HL-60 (cell line): ENCODE measurements at regions not wholly inside any gene's neighbourhood (a gene's known extent, or its start where the extent isn't known, plus 50 kb on each side); places are given as distances from the start of the nearest gene placed in this dataset.

Experiments
- DNase-seq, 2 experiments: peaks; one replicate each; pipeline ENCODE4 v3.0.0-alpha.2; 2010 to 2020; ENCODE audit warnings: low read depth in 1 of 2, low spot score in 1 of 2
- H3K27ac ChIP-seq: fragments of 250-450 bp; sonication (Bioruptor Pico); replicated peaks from 2 replicates; pipeline ENCODE4 v1.5.1; 2020; ENCODE audit warnings: mild to moderate bottlenecking, moderate library complexity
- H3K27me3 ChIP-seq: fragments of 250-450 bp; sonication (Bioruptor Pico); 2 replicates; pipeline ENCODE4 v1.5.1; 2021; ENCODE audit warnings: mild to moderate bottlenecking, moderate library complexity; ENCODE audit not compliant: insufficient read depth, poor library complexity, severe bottlenecking
- H3K4me3 ChIP-seq: replicated peaks from 2 replicates; pipeline ENCODE4 v1.5.1; 2011; ENCODE audit warnings: mild to moderate bottlenecking, control low read depth, low read length; ENCODE audit not compliant: insufficient read depth
- GABPA ChIP-seq: IDR thresholded peaks from 2 replicates; pipeline ENCODE4 v1.6.1; 2012; ENCODE audit warnings: low read depth
- POLR2AphosphoS5 ChIP-seq: IDR thresholded peaks from 2 replicates; pipeline ENCODE4 v1.6.1; 2012; ENCODE audit warnings: low read depth
- SPI1 ChIP-seq: IDR thresholded peaks from 2 replicates; pipeline ENCODE4 v1.6.1; 2012; ENCODE audit warnings: low read depth, mild to moderate bottlenecking, borderline replicate concordance
- TF ChIP-seq, protein P1 (sequence below): IDR thresholded peaks from one replicate; pipeline ENCODE4 v1.5.1; 2011; ENCODE audit warnings: low read length, control low read depth, inconsistent platforms; ENCODE audit not compliant: insufficient read depth
- TF ChIP-seq, protein P2 (sequence below): IDR thresholded peaks from 2 replicates; pipeline ENCODE4 v1.6.1; 2012; ENCODE audit warnings: low read depth; ENCODE audit not compliant: insufficient replicate concordance

DNA sequence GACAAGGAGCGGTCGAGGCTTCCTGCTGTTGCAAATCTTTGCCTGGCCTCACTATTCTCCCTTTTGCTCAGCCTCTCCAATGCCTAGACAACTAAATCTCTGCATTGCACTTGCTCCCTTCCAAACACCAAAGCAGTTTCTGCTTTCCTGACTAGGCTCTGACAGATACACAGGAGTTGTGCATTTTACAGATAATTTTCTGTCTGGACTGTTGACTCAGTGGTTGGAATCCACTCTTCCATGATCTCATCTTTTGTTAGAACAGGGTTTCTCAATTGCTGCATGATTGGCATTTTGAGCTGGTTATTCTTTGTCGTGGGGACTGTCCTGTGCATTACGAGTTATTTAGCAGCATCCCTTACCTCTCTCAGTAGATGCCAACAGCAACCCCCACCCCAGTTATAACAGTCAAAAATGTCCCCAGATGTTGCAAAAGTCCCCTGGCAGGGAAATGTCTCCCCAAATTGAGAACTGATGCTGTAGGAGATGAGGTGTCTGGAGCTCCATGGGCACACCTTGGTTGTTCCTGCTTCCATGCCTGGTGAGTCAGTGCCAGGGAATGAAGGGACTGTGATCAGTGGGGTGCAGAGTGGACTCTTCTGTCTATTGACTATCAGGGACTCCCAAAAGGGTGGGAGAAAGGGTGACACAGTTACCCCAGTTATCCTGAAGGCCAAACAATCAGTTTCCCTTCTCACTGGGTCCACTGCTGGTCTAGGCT lies 557.4 kb upstream of the PSMD7 start:
- Histone ChIP-seq H3K4me3 (no peak overlapping the region), H3K27ac (no peak overlapping the region), H3K27me3 (no peaks in the 10 kb centered on the region)
- TF ChIP-seq, protein P1, sequence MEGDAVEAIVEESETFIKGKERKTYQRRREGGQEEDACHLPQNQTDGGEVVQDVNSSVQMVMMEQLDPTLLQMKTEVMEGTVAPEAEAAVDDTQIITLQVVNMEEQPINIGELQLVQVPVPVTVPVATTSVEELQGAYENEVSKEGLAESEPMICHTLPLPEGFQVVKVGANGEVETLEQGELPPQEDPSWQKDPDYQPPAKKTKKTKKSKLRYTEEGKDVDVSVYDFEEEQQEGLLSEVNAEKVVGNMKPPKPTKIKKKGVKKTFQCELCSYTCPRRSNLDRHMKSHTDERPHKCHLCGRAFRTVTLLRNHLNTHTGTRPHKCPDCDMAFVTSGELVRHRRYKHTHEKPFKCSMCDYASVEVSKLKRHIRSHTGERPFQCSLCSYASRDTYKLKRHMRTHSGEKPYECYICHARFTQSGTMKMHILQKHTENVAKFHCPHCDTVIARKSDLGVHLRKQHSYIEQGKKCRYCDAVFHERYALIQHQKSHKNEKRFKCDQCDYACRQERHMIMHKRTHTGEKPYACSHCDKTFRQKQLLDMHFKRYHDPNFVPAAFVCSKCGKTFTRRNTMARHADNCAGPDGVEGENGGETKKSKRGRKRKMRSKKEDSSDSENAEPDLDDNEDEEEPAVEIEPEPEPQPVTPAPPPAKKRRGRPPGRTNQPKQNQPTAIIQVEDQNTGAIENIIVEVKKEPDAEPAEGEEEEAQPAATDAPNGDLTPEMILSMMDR = no peak
- TF ChIP-seq SPI1 (no peak), GABPA (no peak), POLR2AphosphoS5 (no peak)
- TF ChIP-seq, protein P2, sequence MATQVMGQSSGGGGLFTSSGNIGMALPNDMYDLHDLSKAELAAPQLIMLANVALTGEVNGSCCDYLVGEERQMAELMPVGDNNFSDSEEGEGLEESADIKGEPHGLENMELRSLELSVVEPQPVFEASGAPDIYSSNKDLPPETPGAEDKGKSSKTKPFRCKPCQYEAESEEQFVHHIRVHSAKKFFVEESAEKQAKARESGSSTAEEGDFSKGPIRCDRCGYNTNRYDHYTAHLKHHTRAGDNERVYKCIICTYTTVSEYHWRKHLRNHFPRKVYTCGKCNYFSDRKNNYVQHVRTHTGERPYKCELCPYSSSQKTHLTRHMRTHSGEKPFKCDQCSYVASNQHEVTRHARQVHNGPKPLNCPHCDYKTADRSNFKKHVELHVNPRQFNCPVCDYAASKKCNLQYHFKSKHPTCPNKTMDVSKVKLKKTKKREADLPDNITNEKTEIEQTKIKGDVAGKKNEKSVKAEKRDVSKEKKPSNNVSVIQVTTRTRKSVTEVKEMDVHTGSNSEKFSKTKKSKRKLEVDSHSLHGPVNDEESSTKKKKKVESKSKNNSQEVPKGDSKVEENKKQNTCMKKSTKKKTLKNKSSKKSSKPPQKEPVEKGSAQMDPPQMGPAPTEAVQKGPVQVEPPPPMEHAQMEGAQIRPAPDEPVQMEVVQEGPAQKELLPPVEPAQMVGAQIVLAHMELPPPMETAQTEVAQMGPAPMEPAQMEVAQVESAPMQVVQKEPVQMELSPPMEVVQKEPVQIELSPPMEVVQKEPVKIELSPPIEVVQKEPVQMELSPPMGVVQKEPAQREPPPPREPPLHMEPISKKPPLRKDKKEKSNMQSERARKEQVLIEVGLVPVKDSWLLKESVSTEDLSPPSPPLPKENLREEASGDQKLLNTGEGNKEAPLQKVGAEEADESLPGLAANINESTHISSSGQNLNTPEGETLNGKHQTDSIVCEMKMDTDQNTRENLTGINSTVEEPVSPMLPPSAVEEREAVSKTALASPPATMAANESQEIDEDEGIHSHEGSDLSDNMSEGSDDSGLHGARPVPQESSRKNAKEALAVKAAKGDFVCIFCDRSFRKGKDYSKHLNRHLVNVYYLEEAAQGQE = no peak
- DNase-seq = no peak

GRCh38 chr16:73738266-73738665 lies 558.3 kb upstream of the PSMD7 start:
- Histone ChIP-seq H3K27me3 (no peaks in the 10 kb centered on the region), H3K4me3 (no peak overlapping the region), H3K27ac (no peak overlapping the region)
- TF ChIP-seq POLR2AphosphoS5 (no peak), SPI1 (no peak), GABPA (no peak)
- TF ChIP-seq, protein P2 = no peak
- TF ChIP-seq, protein P1 = no peak
- DNase-seq = no peak

DNA sequence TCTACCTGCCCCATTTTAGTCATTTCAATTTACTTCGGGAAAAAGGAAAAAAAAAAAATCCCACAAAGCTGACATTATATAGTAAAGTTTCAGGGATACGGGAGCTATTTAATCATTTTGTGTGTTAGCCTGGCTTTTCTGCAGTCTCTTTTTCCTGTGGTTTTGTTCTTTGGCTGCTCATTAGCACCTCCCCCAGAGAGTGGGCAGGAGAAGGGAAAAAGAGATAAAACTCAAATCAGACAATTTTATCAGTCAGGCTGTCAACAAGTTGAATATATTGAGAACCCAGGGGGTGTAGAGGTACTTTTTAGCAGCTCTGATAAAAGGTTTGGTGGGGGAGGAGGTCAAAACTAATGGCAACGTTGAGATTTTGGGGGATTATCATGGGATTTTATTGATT lies 559.0 kb upstream of the PSMD7 start:
- no peak for TF ChIP-seq GABPA
- TF ChIP-seq, protein P2 = no peak
- TF ChIP-seq, protein P1 = no peak

More for the DNA sequence above, 559.0 kb upstream of the PSMD7 start:
- H3K4me3 ChIP-seq = no peak overlapping the region
- peaks cover 2% of the 10 kb centered on the region for H3K27me3 ChIP-seq
- H3K27ac ChIP-seq = no peak overlapping the region
- DNase-seq = no peak
